CD14-positive monocyte (primary cell): ENCODE measurements at regions not wholly inside any gene's neighbourhood (a gene's known extent, or its start where the extent isn't known, plus 50 kb on each side); places are given as distances from the start of the nearest gene placed in this dataset.

ENCODE experiments used
- DNase-seq, 3 donors: peaks; one replicate each; pipeline ENCODE4 v3.0.0-alpha.2; 2011 to 2022
- H2AFZ ChIP-seq: 2 replicates; pipeline ENCODE4 v1.6.0; 2012; ENCODE audit warnings: mild to moderate bottlenecking, low read depth, low read length, inconsistent platforms; ENCODE audit not compliant: insufficient read depth, poor library complexity, severe bottlenecking
- H3K27ac ChIP-seq, 2 donors: 1 replicate in 1 of 2; 2 replicates in 1 of 2; pipeline ENCODE4 v1.5.1; 2012 to 2013; ENCODE audit warnings: low read length in 2 of 2, control low read depth in 1 of 2, inconsistent platforms in 1 of 2, low read depth in 1 of 2, mild to moderate bottlenecking in 1 of 2
- H3K27me3 ChIP-seq, 2 donors: one replicate each; pipeline versions ENCODE4 v1.6.0 to v1.6.1; 2011 to 2013; ENCODE audit warnings: low read length in 2 of 2; ENCODE audit not compliant: control insufficient read depth in 2 of 2, insufficient read depth in 2 of 2
- H3K36me3 ChIP-seq, 2 donors: replicated peaks in 1 of 2; 1 replicate in 1 of 2; 2 replicates in 1 of 2; pipeline versions ENCODE4 v1.5.1 to v1.6.1; 2012 to 2013; ENCODE audit warnings: low read length in 2 of 2, control low read depth in 1 of 2, inconsistent platforms in 1 of 2, mild to moderate bottlenecking in 1 of 2; ENCODE audit not compliant: insufficient read depth in 2 of 2, control insufficient read depth in 1 of 2
- H3K4me1 ChIP-seq, 2 donors: 1 replicate in 1 of 2; 2 replicates in 1 of 2; pipeline versions ENCODE4 v1.5.1 to v1.6.1; 2012 to 2013; ENCODE audit warnings: low read length in 2 of 2, control low read depth in 1 of 2, inconsistent platforms in 1 of 2, mild to moderate bottlenecking in 1 of 2, moderate library complexity in 1 of 2; ENCODE audit not compliant: insufficient read depth in 2 of 2, control insufficient read depth in 1 of 2
- H3K4me2 ChIP-seq: replicated peaks from 2 replicates; pipeline ENCODE3; 2012; ENCODE audit warnings: low read length, moderate library complexity, mild to moderate bottlenecking; ENCODE audit not compliant: poor library complexity, severe bottlenecking; ENCODE audit errors: extremely low read depth
- H3K4me3 ChIP-seq, 3 experiments: fragments of 200-600 bp in 1 of 3; sonication (generic) in 1 of 3; replicated peaks in 1 of 3; 1 replicate in 2 of 3; 2 replicates in 1 of 3; pipeline ENCODE4 v1.5.1; 2011 to 2013; ENCODE audit warnings: low read length in 3 of 3, mild to moderate bottlenecking in 3 of 3, control low read depth in 2 of 3, low read depth in 2 of 3, inconsistent platforms in 1 of 3, moderate library complexity in 1 of 3
- H3K79me2 ChIP-seq: 2 replicates; pipeline ENCODE4 v1.6.0; 2012; ENCODE audit warnings: mild to moderate bottlenecking, control low read depth, inconsistent platforms, low read length, moderate library complexity; ENCODE audit not compliant: insufficient read depth
- H3K9ac ChIP-seq: 2 replicates; pipeline ENCODE4 v1.6.0; 2017; ENCODE audit warnings: low read length, mild to moderate bottlenecking; ENCODE audit not compliant: insufficient read depth, poor library complexity, severe bottlenecking
- H3K9me3 ChIP-seq, 2 donors: replicated peaks in 1 of 2; 1 replicate in 1 of 2; 2 replicates in 1 of 2; pipeline versions ENCODE4 v1.5.1 to v1.6.1; 2012 to 2013; ENCODE audit warnings: low read length in 2 of 2, control low read depth in 1 of 2; ENCODE audit not compliant: control insufficient read depth in 1 of 2, insufficient read depth in 1 of 2
- H4K20me1 ChIP-seq: 2 replicates; pipeline ENCODE4 v1.6.0; 2012; ENCODE audit warnings: mild to moderate bottlenecking, low read length, control low read depth, moderate library complexity; ENCODE audit not compliant: insufficient read depth
- H3K27ac Mint-ChIP-seq, 7 donors: one replicate each; pipeline ENCODE4 v1.8.0; 2020; ENCODE audit warnings: mild to moderate bottlenecking in 7 of 7, mixed read lengths in 7 of 7, moderate library complexity in 6 of 7, inconsistent platforms in 2 of 7
- H3K27me3 Mint-ChIP-seq, 3 donors: one replicate each; pipeline ENCODE4 v1.8.0; 2021 to 2022; ENCODE audit warnings: low read depth in 3 of 3, mild to moderate bottlenecking in 3 of 3, mixed read lengths in 3 of 3, moderate library complexity in 3 of 3, inconsistent platforms in 1 of 3
- H3K36me3 Mint-ChIP-seq, 2 donors: one replicate each; pipeline ENCODE4 v1.8.0; 2020; ENCODE audit warnings: mixed read lengths in 2 of 2, inconsistent platforms in 1 of 2, mild to moderate bottlenecking in 1 of 2
- H3K4me1 Mint-ChIP-seq: one replicate; pipeline ENCODE4 v1.8.0; 2020; ENCODE audit warnings: mild to moderate bottlenecking, mixed read lengths
- H3K4me3 Mint-ChIP-seq, 2 donors: one replicate each; pipeline ENCODE4 v1.8.0; 2020; ENCODE audit warnings: mild to moderate bottlenecking in 2 of 2, mixed read lengths in 2 of 2, moderate library complexity in 1 of 2
- H3K9me3 Mint-ChIP-seq, 7 donors: one replicate each; pipeline ENCODE4 v1.8.0; 2020 to 2022; ENCODE audit warnings: mixed read lengths in 7 of 7, mild to moderate bottlenecking in 6 of 7, moderate library complexity in 6 of 7, inconsistent platforms in 2 of 7
- CTCF ChIP-seq: fragments of 200-600 bp; IDR thresholded peaks from one replicate; pipeline ENCODE4 v1.8.0; 2022; ENCODE audit warnings: antibody characterized with exemption, mild to moderate bottlenecking
- WGBS: methylation state at CpG from one replicate; pipeline ENCODE4 v1.1.5; 2013; ENCODE audit warnings: missing lambda C conversion rate; ENCODE audit not compliant: insufficient coverage; 5-methylcytosine and 5-hydroxymethylcytosine counted together
- intact Hi-C, 2 donors: fragments of 100-400 bp; cut with micrococcal nuclease; formaldehyde crosslinking; loops; one replicate each; pipeline versions ENCODE4 v1.15.0 to v1.15.1; 2023

DNA sequence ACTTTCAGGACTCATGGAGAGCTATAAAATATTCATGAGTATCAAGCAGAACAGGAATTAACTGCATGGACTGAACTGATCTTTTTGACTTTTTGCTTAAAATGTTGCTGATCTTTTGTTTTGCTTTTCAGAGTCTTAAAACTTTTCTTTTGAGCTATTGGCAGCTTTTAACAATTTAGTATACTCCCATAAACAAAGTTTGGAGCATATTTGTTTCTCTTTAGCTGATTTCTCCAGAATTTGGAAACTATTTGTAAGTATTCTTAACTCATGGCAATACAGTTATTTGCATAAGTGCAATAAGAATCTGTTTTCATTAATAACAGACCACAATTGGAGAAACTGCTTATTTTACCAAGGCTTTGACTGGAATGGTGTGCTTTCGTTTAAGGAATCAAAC, 73.4 kb upstream of the C1GALT1 start:
- 100% methylated on average over 1 of the region's 1 CpG for WGBS
- no peak overlapping the region for H3K4me3 ChIP-seq
- no peaks in the 10 kb centered on the region for H3K36me3 ChIP-seq
- no peak overlapping the region for H3K27ac Mint-ChIP-seq
- H3K9me3 ChIP-seq, result peaks cover 0 to 6% of the 10 kb centered on the region in 2 donors
- H3K27me3 Mint-ChIP-seq, result peaks cover 0 to 8% (median 0%) of the 10 kb centered on the region in 3 donors
- H3K36me3 Mint-ChIP-seq, result no peaks in the 10 kb centered on the region
- H3K4me1 ChIP-seq, result peaks cover 0 to under 1% of the 10 kb centered on the region in 2 donors
- no peak overlapping the region for H2AFZ ChIP-seq
- H3K27ac ChIP-seq, result no peak overlapping the region
- H3K4me3 Mint-ChIP-seq, result no peak overlapping the region
- no peaks in the 10 kb centered on the region for H3K27me3 ChIP-seq
- H4K20me1 ChIP-seq, result no peaks in the 10 kb centered on the region
- DNase-seq, result no peak
- no peak overlapping the region for H3K4me2 ChIP-seq
- peaks cover 0 to 12% (median 8%) of the 10 kb centered on the region in 7 donors for H3K9me3 Mint-ChIP-seq
- no peak for TF ChIP-seq CTCF
- intact Hi-C loops, result loop anchor here in 1 of 2 donors (10.0 kb wide), 2 partner anchors 76 to 306 kb away; partner anchors contain the start of gene C1GALT1
- no peak overlapping the region for H3K9ac ChIP-seq
- no peaks in the 10 kb centered on the region for H3K79me2 ChIP-seq
- peaks cover 4% of the 10 kb centered on the region for H3K4me1 Mint-ChIP-seq

- no peak overlapping the region for H3K4me3 ChIP-seq
- no peaks in the 10 kb centered on the region for H4K20me1 ChIP-seq
- H3K4me2 ChIP-seq, result no peak overlapping the region
- no peaks in the 10 kb centered on the region for H3K79me2 ChIP-seq
- no peaks in the 10 kb centered on the region for H3K36me3 Mint-ChIP-seq
- H3K27ac ChIP-seq, result no peak overlapping the region
- no peak overlapping the region for H3K9ac ChIP-seq
- H3K9me3 Mint-ChIP-seq, result peaks cover 0 to 12% (median 8%) of the 10 kb centered on the region in 7 donors
- peaks cover 0 to 7% (median 0%) of the 10 kb centered on the region in 3 donors for H3K27me3 Mint-ChIP-seq
- H3K27me3 ChIP-seq, result no peaks in the 10 kb centered on the region
- H3K4me1 Mint-ChIP-seq, result peaks cover 11% of the 10 kb centered on the region
- TF ChIP-seq CTCF, result no peak
- intact Hi-C loops, result loop anchor here in 1 of 2 donors (10.0 kb wide), 2 partner anchors 75 to 305 kb away; partner anchors contain the start of gene C1GALT1
- peaks cover 0 to 11% of the 10 kb centered on the region in 2 donors for H3K4me1 ChIP-seq
- no peak for DNase-seq
- H3K9me3 ChIP-seq, result peaks cover 0 to 6% of the 10 kb centered on the region in 2 donors
- no peaks in the 10 kb centered on the region for H3K36me3 ChIP-seq
- H3K4me3 Mint-ChIP-seq, result no peak overlapping the region
- H3K27ac Mint-ChIP-seq, result no peak overlapping the region
- H2AFZ ChIP-seq, result no peak overlapping the region
These were observed 72.4 kb upstream of the C1GALT1 start for GRCh38 chr7:7109934-7110333.
